GM19023 (cell line): ENCODE measurements at regions not wholly inside any gene's neighbourhood (a gene's known extent, or its start where the extent isn't known, plus 50 kb on each side); places are given as distances from the start of the nearest gene placed in this dataset.
"Not testable (repeated sequence)": the region's sequence is repeated elsewhere in the genome, so short reads cannot be mapped to it uniquely, and the experiment has no call there.

Experiments used
- ATAC-seq: cut with Tn5 transposase; IDR thresholded peaks from one replicate; pipeline ENCODE4 v1.9.1; 2021; ENCODE audit warnings: mild to moderate bottlenecking, moderate library complexity; ENCODE audit not compliant: unreplicated experiment

DNA sequence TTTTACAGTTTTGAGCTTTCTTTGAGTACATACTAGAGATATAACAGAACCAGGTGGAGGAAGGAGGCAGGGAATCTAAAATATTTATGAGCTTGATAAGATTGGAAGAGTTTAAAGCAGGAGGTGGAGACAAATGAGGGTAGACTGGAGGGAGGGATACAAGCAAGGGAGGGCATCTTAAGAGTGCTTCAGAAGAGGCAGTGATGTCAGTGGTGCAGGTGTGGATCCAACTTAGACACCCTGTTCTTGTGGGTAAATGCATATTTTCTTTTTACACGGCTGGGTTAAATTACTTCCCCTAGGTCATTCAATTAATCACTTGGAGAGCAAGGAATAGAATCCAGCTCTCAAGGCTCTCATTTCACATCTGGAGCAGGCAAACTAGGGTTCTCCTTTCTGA, 146.1 kb upstream of the LRIG3 start:
- no peak for ATAC-seq

DNA sequence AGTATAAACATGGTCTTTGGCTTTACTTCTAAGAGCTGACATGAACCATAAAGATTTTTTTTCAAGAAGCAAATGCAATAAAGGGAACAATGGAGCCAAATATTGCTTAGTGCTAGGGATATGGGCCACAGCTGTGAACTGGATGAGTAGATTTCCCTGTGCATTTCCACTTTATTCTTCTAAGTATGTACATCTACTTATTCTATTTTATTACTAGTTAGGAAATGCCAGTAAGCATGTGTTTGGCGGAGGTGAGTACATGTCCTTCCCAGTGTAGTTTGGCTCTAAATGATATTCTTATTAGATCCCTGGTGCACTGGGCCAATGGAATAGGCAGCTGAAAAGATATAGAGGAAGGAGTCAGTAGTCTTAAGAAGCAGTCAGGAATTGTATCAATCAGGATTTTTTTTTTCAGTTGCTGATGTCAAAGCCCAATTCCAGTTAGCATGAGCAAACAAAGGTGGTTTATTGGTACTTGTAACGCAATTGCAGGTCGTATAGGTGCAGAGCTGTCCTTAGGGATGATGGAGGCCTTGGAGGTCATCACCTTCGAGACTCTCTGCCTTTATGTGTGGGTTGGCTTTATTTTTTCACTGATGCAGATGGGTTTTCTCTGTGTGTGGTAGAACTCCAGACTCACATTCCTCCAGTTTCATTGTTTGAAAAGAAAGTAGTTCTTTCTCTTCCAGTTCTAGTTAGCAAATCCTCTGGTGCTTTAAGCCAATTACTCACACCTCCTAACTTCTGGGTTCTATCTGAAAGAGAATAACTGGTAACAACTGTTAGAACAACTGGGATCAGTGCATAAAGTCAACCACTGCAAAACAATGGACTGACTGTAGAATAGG, 139.0 kb upstream of the LRIG3 start:
- ATAC-seq = no peak

DNA sequence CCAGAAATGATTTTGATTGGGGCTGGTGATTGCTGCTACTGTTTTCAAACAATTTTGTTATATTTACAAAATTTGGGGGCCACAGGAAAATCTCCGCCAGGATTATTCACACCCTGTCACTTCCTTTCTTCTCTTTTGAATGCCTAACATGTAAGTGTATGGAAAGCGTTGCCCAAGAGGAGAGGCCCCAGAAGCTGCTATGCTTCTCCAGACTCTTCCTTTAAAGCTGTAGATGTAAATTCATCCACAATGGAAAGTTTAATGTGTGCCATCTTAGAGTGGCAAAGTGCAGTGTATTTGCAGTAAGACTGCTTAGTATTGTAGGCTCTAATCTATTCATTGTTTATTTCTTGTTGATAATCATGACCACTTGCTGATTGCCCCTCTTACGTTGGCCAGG, 136.7 kb upstream of the LRIG3 start:
- ATAC-seq = no peak

DNA sequence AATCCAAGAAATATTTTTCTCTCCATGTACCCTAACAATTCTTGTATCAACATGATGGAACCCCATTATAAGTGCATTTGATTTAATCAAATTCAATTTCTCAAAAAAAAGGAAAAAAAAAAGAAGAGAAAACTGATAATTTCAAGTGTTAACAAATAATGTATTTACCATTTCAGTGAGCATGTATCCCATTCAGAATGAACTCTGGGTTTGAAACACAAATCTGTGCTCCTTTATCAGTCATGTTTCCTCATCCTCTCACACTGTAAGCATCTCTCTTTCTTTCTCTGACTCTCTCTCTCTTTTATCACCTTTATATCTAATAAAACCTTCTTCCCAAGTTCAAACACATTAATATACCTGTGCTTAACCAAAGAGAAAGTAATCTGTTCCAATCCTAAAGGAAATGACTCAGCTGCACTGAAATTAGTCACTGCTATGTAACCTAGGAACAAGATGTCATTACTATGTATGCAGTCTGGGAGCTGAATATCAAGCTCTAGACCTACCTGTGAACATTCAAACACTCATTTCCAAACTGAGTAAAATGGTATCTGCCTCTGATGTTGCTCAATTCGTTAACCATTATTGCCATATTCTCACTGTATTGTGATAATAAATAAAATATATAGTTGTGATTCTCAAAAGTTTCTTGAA, 135.0 kb upstream of the LRIG3 start:
- peak; percentile 55 for ATAC-seq

DNA sequence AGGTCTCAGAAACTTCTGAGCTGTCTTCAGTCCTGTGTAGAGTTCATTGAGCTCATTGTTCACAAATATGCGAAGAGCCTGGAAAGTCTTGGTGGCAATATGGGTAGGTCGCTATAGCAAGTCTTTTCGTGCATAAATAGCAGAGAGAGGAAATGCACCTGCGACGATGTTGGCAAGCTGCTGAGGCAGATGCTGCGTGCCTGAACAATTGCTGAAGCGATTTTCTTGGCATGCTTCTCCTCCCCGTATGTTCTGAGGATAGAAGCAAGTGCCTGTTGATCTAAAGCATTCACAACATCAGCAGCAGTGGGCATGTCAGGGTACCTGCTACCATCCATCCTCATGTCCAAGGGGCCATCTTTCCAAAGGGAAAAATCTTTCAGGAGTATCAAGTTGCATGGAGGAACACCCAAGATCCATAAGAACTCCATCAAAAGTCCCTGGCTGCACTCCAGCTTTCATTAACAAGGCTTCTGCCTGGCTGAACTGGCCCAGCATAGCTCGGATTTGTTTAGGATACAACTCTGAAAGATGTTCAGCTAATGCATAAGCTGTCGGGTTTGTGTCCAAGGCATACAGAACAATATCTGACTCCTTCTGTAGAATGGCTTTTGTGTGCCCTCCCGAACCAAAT, 133.1 kb upstream of the LRIG3 start:
- ATAC-seq = not testable (repeated sequence)

DNA sequence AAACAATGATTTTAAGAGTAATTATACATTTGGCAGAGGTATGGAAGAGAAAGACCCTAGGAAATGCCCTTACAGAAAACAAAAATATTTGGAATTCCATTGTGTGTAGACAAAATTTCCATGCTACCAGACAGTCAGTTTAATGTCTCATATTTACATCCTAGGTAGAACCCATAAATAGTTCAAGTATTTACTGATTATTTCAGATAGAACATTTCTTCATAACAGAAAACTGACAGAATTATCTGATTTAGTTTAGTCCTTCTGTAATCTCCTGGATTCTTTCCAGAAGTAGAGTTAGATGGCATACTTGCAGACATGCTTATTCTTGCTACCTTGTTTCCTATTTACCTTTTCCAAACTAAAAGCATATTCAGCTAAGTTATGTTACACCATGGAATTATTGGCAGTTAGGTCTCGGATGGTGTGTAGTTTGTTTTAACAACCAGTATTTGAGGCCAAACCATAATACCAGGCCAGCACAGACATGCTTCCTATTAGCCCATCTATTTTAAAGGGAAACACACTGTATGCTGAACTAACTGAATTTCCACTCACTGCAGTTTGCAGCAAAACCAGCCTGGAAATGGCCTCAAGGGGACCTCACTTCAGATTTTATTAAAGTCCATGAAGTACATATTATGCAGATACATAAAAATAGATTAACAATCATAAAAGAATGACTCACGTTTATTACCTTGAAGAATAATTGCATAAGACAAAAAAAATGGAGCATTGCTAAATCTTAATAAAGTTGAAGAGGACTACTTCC, 126.6 kb upstream of the LRIG3 start:
- ATAC-seq = no peak

DNA sequence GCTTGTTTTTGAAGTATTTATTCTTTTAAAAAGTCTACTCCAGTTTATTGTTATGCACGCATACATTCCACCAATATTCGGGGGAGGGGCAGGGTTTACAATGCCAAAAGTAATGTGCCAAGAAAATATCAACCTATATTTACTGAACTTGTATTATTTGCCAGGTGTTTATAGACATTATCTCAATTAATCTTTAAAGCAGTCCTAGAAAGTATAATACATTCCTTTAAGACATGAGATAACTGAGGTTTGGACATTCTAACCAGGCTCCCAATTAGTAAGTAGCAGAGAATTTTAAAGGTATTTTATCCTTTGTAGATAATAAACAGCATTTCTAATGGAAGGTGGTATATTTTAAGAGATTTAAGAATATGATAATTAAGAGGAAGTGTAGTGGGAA, 124.5 kb upstream of the LRIG3 start:
- ATAC-seq = no peak

DNA sequence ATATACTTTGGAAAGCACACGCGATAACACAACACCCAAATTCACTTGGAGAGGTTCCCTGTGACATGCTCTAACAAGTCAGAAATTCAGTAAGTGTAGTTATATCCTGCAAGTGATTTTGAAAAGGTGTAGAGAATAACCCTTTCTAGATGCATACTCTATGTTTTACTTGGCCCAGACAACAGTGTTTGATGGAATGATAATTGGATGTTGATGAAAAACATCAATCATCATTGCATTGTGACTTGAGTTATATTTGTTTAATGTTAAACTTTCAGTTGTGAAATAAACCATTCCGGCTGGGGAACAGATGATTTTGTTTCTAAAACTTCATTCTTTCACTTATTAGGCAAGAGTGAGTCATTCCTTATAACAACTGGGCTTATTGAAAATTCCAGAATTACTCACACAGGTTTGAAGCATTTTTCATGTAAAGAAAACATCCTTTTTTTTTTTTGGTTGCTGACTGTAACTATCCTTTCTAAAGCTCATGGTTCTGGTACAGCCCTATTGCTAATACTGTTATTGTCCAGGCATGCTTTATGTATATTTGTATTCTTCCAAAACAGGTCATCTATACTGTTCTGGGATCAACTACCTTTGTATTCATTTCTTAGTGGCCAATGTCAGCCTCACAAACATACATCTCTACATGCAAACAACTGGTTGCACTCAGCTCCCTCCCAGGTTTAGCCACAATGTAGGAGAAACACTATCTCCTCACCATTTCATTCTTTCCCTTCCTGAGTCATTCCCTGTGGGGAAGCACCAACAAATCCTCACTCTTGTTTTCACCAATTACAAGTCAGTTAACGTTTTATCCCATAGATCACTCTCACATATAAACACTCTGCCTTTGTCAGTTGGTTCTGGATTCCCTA, 121.2 kb upstream of the LRIG3 start:
- ATAC-seq = no peak

DNA sequence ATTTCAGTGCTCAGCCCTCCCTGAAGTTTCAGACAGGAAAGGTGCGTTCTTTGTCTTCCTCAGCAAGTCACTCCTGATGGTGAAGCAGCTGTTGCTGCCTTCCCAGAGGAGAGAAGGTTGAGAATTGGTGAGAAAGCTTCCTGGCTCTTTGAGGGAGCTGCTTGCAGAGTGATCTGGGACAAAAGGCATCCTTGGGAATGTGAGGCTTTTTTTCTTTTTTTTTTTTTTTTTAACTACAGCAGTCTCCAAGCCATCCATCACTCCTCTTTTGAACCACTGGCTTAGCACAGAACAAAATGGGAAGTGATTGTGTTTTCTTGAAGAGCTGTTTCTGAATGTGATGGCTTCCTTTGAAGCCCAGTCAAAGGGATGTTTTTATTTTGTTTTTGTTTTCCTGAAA, 120.4 kb upstream of the LRIG3 start:
- ATAC-seq = no peak

DNA sequence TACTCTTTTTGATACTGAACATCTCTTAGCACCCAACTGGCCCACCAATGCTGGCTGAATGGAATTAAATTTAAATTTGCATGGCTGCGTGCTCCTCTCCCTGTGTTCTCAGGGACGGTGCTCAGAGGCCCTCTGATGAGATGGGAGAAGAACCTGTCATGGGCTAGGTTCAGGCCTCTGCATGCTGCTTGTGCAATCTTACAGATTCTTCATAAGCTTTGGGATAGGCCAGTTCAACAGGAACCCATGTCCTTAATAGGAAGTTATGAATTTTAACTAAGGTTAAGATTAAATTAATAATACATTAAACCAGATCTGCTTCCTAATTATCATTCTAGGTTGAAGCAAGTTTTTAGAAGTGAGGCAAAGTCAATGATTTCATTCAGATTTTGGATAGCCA, 119.7 kb upstream of the LRIG3 start:
- no peak for ATAC-seq

DNA sequence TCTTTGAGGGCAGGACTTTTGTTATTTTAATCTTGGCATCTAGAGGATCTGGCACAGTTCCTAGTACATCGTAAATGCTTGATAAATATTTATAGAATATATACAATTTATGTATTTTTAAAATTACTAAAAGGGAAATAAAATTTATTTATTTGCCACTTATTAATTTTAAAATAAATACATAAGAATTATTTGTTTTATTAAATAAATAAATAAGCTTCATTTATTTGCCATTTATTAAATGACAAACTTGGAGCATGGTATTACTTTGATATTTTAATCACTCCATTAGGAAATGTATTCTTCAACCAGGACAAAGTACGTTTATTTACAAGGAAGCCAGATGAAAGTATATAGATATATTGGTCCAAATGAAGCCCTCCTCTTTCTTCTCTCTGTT, 118.7 kb upstream of the LRIG3 start:
- ATAC-seq = no peak

DNA sequence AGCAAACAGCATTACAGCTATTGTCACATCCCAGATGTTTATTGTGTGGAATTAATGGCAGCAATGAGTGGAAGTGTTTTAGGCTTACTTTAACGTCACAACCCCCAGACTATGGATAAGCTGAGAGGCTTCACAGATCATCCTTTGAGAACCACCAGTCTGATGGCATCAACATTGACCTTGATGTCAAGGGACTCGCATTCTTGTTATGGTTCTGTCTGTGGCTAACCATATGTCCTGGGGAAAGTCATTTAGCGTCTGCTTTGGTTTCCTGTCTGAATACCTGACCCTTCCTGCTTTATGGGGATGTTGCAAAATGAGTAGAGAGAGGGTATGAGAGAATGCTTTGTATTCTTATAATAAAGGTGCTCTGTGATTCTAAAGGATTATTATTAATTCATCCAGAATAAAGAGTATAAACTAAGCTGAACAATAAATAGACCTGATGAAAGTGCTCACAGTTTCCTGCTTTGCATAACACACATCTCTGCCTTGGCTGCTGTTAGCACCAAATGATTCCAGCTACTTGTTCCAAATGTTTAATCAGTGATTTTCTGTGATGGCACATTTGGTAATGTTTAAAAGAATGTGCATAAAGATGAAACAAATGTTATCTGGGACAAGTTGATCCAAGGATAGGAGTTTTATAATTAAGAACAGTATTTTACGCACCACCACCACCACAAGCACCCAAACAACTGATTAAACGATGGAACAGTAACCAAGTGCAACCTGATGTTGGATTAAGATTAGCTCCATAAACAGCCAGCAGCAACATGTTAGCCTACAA, 116.9 kb upstream of the LRIG3 start:
- no peak for ATAC-seq

DNA sequence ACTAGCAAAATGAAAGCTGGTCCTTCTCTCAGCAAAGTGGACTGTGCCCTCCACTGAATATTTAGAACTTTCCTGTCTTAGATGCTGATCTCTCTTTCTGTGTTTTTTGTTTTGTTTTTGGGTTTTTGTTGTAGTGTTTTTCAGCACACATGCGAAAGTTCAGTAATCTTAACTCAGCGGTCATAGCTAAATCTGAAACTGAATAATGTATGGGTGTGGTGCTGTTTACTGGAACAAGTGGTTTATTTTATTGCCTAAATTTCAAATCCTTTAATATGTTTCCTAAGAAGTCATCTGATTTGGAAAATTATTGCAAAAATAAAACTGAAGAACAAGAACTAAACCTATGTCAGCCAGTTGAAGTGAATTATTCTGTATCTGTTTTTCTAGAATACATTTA, 116.0 kb upstream of the LRIG3 start:
- ATAC-seq = no peak

DNA sequence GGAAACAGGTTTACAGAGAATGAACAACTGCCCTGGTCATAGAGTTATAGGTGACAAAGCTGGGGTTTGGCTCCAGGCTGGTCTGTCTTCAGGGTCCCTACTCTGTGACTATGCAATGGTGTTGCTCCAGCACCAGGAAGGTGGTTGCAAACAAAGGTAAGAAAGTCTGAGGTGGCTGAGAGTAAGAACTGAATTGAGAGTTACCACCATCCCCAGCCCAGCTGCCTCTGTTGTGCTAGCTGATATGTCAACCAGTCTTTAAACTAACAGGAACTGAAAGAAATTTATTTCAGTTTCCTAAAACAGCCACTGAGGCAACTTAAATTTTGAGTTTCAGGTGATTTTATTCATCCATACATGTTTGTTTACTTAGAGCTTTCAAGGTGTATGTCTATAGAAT, 111.0 kb upstream of the LRIG3 start:
- ATAC-seq = no peak

DNA sequence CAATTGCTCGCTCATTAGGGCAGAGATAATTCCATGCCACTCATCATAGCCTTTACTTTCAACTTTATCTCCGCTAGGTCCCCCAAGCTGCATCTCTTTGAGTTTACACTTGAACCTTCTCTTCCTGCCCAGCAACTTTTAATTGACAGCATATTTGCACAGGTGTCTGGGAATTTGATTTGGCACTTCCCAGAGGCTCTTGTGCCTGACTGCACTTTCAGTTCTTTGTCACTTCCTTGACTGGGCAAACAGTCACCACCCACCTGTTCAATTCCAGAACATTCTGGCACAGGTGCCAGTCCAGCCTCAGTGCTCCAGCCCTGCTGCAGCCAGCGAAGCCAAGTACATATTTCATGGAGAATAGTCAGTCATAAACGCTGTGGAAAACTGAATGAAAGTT, 110.1 kb upstream of the LRIG3 start:
- no peak for ATAC-seq

DNA sequence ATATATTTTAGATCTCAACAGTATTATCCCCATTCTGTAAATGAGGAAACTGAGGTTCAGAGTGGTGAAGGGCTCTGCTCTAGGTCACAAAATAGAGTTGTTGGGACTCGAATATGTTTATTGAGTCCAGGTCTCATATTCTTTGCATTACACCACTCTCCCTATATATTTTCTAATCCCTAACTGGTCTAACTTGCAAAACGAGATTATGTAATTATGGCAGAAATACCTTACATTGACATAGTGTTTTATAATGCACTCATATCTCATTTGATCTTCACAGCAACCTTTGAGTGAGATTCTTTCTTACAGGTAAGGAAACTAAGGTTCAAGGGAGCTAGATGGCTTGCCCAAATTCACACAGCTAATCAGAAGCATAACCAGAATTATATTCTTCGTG, 106.9 kb upstream of the LRIG3 start:
- no peak for ATAC-seq

DNA sequence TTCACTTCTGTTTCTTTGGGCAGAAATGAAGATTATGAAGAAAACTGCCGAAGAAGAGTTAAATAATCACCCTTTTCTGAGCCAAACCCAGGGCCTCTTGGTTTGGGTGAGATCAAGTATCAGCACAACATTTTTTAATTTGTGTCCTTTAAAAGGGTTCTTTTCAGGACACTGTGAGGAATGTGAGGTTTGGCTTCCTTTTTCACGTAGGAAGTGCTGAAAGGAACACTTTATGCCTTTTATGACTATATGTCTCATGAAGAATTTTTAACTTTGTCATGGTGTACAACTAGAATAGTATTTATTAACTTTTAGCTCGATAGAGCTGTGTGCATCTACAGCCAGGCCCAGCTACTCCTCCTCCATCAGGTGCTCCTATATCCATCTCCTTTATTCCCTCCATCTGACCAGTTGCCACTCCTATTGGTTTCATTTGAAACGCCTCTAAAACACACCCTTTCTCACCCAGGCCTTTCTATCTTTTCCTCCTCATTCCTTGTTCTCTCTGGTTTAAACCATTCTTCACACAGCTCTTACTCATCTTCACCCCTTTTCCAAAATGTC, 103.6 kb upstream of the LRIG3 start:
- ATAC-seq = no peak

DNA sequence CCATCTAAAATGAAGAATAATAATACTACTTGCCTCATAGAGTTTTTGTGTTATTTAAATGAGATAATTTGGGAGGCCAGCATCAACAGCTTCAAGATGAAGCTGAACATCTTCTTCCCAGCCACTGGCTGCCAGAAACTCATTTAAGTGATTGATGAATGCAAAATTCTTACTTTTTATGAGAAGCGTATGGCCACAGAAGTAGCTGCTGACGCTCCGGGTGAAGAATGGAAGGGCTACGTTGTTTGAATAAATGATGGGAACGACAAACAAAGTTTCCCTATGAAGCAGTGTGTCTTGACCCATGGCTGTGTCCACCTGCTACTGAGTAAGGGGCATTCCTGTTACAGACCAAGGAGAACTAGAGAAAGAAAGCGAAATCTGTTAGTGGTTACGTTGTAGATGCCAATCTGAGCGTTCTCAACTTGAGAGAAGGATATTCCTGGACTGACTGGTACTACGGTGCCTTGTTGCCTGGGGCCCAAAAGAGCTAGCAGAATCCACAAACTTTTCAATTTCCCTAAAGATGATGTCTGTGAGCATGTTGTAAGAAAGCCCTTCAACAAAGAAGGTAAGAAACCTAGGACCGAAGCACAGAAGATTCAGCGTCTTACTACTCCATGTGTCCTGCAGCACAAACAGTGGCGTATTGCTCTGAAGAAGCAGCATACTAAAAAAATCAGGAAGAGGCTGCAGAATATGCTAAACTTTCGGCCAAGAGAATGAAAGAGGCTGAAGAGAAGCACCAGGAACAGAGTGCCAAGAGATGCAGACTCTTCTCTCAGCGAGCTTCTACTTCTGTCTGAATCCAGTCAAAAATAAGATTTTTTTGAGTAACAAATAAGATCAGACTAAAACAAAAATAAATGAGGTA, 100.0 kb upstream of the LRIG3 start:
- no peak for ATAC-seq
